HG03175 (cell line): ENCODE measurements at regions not wholly inside any gene's neighbourhood (a gene's known extent, or its start where the extent isn't known, plus 50 kb on each side); places are given as distances from the start of the nearest gene placed in this dataset.
A peak's percentile ranks its signal among the peaks of the same experiment; 100 is the strongest.

ENCODE experiments used
- ATAC-seq: cut with Tn5 transposase; IDR thresholded peaks from one replicate; pipeline ENCODE4 v1.9.1; 2021; ENCODE audit warnings: mild to moderate bottlenecking, moderate library complexity; ENCODE audit not compliant: unreplicated experiment

DNA sequence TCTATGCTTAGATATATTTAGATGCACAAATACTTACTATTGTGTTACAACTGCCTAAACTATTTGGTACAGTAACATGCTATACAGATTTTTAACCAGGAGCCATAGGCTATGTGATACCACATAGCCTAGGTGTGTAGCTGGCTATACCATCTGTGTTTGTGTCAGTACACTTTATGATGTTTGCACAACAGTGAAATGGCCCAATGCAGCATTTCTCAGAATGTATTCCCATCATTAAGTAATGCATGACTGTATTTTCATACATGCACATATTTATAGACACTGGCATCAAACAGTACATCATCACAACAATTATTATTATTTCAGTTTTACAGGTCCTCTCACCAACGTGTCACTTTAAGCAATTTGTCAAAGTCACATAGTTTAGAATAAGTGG is 979.5 kb upstream of the TENM4 start:
- no peak for ATAC-seq

DNA sequence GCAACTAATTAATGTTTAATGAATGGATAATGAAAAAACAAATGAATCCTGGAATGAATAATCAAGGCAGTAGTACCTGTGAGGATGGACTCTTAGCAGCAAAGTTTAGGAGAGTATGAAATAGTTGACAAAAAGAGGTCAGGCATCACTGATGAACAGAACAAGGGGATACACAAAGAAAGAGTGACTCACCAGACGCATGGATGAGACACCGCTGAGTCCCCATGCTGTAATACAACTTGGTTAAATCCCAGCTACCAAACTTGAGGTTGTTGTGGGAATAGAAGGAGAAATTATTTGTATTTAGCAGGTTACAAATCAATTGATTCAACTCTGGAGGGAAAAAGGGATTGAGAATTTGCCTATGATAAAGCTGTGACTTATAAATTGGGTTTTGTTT is 976.9 kb upstream of the TENM4 start:
- ATAC-seq = no peak

DNA sequence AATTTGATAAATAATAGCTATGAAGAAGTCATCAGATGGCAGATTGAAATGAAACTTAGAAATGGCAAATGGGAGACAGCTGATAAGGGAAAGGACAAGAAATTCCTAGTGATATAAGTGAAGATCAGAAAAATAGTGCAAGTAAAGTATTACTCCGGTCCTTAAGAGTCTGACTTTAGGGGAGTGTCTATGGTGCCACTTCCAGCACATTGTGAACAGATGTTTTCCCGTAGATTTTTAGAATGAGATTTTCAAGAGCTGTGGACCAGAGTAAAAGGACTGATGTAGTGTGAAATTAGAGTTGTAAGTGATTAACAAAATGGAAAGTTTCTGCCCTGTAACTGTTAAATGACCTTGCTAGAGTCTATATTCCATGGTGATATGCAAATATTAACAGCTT is 974.8 kb upstream of the TENM4 start:
- no peak for ATAC-seq

DNA sequence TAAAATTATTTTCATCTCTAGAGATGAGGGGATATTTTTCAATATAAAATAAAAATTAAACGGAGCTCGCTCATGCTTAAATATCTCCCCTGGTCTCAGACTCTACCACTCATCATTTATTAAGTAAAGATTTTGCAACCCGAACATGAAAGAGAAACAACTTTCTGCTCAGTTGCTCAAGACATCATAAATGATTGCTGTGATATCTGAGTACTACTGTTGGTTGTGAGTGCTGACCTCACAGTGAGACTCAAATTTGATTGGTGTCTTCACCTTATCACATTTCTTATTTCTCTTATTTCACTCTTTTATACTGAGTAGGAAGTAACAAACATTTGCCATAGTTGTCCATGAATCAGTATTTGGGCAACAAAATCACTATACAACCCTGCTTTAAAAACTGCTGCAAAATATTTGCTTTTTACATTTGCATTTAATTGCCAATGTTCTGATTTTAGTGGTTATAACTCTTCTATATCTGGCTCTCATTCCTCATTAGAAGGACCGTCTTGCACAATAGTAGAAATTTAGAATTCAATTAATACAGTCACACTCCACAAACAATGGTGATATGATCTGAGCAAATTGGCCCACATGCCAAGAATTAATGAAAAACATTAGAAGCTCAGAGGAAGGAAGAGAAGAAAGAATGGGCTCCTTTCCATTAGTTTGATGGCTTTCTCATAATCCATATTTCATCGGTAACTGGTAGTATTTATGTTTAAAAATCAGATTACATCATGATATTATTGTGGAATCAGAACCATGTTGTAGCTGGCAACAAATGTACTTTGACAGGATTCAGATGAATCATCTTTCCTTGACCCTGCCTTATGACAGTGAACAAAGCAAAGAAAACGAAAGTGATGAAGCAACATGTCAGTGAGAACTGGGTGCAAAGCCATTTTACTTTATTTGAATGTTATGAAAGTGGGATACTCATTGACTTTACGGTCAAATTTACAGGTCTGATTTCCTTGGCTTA is 973.6 kb upstream of the TENM4 start:
- no peak for ATAC-seq

DNA sequence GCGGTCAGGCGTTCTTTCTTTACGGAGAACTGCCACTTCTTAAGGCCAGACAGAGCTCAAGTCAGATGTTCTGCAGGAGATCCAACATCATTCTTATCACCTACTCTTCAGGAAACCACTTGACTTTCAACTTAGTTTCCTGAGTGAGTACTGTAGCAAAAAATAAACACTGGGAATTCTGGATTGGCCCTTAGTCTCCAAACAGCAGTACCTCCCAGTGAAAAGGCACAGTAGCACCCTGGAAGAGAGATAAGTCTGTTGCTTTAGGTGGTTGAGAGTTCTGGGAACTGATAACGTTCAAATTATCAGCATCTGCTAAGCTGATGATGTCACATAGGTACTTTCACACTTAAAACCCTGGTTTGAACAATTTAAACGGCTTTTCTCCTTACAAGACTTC is 971.8 kb upstream of the TENM4 start:
- ATAC-seq = no peak

DNA sequence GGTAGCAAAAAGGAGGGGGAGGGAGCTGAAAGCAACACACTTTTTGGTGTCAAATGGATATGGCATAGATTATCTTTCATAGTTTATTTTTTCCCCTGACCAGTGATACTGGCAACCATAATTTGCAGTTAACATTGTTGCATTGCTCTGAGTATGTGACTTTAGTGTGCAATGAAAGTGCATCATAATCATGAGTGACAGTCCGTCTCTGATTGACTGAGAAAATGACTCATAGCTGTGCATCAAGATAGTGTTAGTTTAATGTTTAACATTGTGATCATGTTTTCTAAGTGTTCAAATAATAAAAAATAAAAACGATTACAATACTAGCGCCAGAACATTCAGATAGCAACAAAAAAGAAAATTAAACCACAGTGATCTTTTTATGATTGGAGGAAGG is 952.4 kb upstream of the TENM4 start:
- ATAC-seq = no peak

DNA sequence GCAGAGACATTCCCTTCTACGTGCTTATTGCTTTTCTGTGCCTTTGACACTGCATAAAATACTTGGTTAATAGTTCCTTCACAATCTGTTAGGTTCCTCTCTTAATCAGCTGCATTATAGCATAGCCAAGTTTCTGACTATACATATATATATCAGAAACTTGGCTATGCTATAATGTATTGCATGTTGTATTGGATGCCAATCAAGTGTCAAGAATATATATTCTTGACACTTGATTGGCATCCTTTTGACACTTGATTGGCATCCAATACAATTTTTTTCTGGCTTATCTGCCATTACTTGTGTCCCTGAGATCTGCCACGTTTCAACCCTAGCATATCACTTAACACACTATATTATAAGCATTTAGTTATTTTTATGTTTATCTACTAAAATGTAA is 949.7 kb upstream of the TENM4 start:
- ATAC-seq = no peak

DNA sequence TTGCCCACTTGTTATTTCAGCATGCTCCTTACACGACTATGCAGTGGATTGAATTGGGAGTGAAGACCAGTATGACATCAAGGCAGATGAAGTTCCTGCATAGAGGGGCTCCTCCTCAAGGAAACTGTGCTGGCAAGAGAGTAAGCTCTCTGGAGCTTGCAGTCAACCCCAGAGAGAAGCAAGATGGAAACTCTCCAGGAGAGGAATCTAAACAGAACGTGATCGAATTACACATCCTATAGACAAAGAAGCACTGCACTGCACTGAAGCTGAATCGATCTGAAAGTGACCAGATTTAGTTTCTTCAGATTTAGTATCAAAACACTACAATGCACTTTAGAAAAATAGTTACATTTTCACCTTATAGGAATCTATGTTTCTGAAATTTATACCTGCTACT is 947.7 kb upstream of the TENM4 start:
- ATAC-seq = no peak

DNA sequence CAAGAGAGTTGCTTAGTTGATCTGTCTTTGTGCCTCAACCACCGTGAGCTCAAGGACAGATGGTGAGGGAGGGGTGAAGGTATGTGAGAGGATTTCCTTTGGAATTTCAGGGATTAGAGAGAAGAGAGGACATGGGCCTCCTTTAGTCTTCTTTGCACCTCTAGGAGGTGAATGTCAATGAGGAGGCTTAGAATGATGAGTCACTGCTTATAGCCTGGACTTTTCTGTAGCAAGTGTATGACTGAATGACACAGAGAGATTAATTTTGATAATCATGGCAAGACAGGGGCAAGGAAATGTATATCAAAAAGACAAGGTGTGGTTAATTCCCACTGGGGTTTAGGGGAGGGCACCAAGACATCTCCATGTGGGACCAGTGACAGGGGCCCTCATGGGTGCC is 947.3 kb upstream of the TENM4 start:
- ATAC-seq = no peak

DNA sequence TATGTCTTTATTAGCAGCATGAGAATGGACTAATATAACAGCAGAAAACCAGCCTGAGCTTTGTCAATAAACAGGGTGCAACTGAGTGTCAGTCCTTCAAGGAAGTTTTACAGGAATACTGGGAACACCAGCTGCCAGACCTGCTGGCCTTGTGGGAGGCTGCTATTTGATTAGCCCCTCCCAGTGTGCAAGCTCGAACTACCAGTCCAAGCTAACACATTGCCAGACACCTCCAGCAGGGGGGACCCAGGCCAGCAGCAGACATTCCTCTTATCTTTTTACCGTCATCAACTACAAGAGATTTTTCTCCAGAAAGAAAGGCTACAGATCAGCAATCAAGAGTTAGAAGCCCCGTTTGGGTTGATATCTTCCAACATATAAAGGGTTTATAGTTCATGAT is 942.8 kb upstream of the TENM4 start:
- ATAC-seq = no peak

DNA sequence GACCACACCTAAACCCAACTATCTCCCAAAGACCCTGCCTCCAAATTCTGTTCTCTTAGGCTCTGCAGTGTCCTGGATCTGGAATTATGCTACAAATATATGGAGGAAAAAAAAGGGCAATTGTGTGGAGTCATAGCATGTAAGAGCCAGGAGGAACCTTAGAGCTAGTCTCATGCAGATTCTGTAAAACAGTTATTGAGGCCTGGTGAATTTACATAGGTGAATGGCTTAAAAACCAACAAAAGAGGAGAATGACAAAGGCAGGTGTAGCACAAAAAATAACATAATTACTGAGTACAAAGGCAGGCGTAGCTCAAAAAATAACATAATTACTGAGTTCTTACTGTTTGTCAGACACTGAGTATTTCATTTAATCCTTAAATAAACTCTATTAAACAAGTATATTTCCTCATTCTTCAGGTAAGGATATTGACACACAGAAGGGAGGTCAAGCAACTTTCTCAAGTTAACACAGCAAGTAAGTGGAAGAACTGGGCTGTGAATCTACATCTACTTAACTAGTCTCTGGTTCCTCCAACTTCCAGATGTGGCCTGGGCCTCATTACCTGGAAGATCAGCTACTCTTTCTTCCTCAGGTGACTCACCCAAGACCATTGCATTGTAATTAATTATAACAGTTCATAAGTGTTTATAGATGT is 938.9 kb upstream of the TENM4 start:
- ATAC-seq = no peak

DNA sequence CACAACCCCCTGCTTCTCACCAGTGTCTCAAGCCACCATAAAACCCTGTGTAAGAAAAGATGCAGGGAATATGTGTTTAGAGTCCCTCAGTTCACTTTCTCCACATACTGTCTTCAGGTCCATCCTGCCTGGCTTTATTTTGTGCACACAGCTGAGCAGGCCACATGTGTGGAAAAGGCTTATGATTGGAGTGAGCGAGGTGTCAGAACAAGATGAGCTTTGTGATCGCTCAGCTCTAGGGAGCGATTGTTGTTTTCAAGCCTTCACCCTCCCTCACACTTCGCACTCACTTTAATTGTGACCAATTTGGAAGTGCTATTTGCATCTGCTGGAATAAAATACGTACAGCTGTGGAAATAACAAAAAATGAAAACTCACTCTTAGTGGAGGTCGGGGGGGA is 931.1 kb upstream of the TENM4 start:
- ATAC-seq = no peak

DNA sequence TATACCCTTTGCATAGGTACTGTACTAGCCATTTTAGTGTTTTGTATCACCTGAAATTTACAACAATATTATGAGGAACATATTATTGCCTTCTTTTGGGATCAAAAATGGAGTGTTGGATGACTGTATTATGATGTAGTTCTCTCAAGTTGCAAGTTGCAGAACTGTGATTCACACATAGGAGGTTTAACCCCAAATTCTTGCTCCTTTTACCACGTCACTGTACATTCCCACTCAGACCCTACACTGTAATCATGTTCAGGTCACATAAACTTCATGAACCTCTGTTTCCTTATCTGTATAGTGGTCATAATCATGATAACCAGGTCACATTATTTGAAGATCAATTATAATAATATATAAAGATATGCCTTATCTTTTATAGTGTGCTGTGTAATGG is 925.1 kb upstream of the TENM4 start:
- no peak for ATAC-seq

DNA sequence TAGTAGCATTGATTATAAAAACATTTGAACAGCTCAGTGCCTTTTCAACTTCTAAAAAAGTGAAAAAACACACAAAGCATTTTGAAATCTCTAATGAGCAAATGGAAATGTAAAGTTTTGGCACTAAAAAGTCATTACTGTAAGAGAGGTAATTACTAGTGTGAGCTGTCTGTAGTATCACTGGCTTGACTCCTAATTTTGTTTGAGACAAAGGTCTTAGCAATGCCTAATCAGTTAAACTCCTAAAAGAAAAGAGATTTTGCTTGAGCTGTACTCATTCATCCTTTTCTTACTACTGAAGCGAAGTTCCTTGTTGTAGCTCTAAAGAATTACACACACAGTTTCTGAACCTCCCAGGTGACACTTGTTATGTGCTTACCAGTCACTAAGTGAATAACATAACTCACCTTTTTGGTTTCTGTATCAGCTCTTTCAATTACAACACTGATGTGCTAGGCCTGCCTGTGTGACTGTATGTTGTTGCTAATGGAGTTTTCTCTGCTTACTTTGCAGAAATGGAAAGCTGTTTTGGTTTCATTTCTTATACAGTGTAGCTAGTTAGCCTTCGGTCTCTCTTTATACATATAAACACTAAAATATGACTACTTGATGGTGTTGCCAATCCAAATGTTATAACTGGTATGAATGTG is 924.4 kb upstream of the TENM4 start:
- ATAC-seq = peak; percentile 66

DNA sequence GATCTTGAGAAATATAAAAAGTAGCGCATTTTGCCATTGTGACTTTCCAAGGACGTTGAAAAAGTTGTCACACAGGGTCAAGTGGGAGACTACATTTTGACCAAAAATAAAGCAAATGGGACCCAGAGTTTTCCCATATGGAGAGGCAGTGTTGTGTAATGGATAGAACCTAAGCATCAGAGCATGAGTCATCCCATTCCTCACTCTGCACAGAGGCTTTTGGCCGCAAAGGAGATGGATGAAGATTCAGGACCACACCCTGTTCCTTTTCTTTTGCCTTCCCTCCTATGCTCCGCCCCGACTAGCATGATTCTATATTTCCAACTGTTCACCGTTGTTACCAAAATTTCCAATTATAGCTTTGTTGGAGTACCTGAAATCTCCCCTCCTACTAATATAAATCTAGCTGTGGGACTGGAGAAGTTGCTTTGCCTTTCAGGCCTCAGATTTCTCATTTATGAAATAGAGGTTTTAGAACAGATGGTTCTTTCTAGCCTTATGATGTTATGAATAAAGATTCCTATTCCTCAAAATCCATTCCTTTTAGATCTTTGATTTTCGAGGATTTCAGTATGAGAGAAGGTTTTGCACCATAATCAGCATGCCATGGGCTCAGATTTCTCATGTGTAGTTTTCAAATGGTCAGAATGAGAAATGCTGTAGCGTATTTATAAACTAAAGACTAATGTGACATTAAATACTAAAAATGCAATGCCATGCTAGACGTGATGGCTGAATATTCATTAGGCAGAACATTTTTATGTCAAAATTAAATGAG is 921.9 kb upstream of the TENM4 start:
- no peak for ATAC-seq

DNA sequence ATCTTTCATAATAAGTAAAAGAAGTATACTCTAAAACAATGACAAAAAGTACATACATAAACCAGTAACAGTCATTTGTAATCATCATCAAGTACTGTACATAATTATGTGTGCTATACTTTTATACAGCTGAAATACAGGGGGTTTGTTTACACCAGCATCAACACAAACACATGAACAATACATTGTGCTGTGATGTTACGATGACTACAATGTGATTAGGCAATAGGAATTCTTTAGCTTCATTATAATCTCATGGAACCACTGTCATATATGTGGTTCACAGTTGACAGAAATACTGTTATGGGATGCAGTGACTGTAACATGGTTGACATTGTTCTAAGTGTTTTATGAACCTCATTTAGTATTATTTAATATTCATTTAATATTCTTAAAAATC is 914.4 kb upstream of the TENM4 start:
- no peak for ATAC-seq

DNA sequence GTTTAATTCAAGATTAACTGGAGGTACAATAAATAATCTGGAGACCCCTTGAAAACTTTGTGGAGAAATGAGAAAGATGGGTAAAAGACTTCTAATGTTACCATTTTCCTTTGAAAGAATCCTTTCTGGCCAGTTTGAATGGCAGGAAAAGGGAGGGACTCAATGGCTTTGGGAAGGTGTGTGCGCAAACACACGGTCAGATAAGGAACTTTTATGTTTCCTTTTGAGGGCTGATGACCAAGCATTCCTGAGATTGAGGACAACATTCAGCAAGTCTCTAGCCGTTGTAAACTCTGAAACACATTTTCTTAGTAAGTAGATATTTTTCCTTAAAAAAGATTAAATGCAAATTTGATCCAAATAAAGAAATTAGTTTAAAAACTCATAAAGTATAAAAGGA is 909.7 kb upstream of the TENM4 start:
- ATAC-seq = no peak

DNA sequence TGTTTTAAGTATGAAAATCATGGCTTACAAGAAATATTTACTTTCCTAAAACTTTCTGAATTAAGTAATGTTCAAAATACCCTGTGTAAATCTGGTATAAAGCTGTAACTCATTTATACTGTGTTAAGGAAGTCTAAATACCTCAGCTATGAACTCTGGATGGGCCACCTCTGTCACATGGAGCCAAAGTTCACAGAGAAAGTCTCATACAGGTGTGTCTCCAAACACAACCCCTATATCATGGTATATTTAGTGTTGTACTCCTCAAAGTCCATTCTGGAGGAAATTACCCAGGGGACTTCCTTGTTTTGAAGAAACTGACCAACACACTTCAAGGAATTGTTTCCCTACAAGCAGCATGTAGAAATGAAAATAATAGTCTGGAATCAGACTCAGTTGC is 909.2 kb upstream of the TENM4 start:
- no peak for ATAC-seq

DNA sequence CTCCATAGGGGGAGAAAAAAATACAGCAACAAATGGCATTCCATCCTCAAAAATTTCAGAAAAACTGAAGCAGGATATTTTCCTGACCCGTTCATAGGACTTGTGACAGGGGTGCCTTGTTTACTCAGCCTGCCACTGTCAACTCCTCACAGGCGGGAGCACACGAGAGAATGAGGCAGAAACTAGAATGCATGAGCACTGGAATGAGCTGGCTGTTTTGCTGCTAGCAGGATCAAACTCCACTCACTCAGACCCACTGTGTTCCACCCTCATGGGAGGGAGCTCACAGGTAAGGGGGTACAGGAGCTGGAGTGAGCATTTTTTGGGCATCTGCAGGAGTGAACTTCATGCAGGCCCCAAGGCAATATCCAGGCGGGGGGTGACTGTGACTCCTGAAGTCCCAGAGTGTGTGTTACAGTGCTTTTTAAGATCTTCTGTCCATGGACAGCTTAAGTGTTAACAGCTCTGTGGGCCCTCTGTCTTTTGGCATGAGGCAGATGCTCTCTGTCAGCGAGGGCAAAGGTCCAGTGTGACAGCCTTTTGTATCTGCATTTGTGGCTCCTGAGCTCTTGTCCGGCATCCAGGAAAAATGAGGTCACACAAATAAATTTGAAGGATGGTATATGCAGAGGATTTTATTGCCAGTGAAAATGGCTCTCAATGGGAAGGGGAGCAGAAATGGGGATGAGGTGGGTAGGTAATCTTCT is 905.7 kb upstream of the TENM4 start:
- no peak for ATAC-seq

DNA sequence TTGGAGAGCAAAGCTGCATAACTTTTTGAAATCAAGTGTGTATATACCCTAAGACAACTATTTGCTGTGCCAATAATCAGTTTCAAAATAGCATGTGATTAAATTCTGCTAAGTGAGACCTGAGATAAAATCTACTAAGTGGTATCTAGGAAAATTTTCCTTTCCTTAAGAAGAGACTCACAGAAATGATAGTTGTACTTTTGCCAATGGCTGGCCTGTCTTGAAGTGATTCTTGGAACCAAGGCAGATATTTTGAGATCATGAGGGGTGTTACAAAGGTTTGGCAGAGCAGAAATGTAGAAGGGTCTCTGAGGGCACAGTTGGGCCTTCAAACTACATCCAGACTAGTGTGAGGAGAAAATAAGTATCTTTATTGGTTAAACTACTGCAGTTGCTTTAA is 902.6 kb upstream of the TENM4 start:
- ATAC-seq = no peak

DNA sequence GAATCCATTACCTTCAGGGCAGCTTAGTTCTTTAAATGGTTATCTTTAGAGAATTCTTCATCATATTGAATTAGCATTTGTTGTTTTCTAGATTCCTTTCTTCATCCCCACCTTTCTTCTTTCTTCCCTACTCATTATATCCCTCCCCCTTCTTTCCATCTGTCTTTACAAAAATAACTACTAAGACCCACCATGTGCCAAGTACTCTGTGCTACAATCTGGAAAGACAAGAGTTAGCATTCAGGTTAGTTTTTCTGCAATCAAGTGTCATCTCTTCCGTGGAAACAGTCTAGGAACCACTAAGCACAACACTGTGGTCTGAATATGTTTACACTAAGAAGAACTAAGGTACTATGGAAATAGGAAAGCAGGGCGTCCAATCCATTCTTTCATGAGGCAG is 897.4 kb upstream of the TENM4 start:
- ATAC-seq = no peak
